VCaP (cell line): ENCODE measurements at regions not wholly inside any gene's neighbourhood (a gene's known extent, or its start where the extent isn't known, plus 50 kb on each side); places are given as distances from the start of the nearest gene placed in this dataset.

Experiments used
- H3K27ac ChIP-seq: fragments of 450-650 bp; 2 replicates; pipeline ENCODE4 v1.5.1; 2017
- TF ChIP-seq, protein P1 (sequence below): fragments of 450-650 bp; conservative IDR thresholded peaks from 2 replicates; pipeline ENCODE4 v1.5.1; 2017; ENCODE audit warnings: mild to moderate bottlenecking, moderate library complexity

DNA sequence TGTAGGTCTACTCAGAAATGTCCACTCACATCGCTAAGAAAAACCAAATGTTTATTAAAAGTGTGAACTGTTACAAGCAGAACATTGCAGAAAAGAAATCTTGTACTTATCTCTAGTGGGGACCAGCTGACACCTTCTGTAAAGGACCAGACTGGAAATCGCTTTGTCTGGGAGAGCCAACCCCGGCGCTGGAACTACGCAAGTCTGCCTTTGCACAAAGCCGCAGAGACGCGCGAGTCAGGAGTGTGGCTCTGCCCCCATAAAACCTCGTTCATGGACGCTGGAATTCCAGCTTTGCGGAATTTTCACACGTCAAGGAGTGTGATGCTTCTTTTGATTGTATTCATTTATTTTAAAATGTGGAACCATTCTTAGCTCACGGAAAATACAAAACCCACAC lies 141.9 kb upstream of the SALL3 start:
- no peak overlapping the region for H3K27ac ChIP-seq
- TF ChIP-seq, protein P1, sequence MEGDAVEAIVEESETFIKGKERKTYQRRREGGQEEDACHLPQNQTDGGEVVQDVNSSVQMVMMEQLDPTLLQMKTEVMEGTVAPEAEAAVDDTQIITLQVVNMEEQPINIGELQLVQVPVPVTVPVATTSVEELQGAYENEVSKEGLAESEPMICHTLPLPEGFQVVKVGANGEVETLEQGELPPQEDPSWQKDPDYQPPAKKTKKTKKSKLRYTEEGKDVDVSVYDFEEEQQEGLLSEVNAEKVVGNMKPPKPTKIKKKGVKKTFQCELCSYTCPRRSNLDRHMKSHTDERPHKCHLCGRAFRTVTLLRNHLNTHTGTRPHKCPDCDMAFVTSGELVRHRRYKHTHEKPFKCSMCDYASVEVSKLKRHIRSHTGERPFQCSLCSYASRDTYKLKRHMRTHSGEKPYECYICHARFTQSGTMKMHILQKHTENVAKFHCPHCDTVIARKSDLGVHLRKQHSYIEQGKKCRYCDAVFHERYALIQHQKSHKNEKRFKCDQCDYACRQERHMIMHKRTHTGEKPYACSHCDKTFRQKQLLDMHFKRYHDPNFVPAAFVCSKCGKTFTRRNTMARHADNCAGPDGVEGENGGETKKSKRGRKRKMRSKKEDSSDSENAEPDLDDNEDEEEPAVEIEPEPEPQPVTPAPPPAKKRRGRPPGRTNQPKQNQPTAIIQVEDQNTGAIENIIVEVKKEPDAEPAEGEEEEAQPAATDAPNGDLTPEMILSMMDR: no peak

DNA sequence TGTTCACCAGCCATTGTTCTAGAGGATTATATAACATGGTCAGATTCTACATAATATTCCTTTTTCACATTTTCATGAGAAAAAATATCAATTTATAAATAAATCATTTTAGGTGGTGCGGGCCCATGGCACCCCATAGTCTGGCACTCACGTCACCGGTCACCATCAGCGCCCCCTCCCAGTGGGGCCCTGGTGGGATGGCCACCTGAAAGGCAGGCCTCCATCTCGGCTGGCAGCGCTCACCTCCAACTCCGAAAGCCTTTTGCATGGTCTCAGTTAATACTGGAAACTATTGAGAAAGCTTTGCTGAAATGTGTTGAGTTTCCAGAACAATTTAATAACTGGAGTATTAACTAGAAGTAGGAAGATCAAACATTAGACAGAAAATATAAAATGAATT lies 141.4 kb upstream of the SALL3 start:
- TF ChIP-seq, protein P1: no peak

DNA sequence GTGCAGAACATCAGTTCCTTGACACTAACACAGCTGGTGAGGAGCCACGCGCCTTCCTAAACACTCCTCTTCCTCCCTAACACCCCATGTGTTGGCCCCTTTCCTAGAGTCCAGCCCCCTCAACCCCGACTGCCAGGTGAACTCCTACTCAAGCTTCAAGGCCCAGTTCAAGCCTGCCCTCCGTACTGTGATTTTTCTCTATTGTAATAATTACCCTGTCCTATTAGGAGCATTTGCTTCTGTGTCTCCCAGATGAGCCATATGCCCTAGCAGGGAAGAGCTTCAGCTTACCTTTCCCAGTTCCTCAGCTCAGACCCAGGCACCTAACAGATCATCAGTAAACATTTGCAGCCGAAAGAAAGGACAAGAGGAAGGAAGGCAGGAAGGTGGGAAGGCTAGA lies 130.6 kb upstream of the SALL3 start:
- no peak overlapping the region for H3K27ac ChIP-seq
- TF ChIP-seq, protein P1: no peak

More for the DNA sequence above, 141.4 kb upstream of the SALL3 start:
- no peak overlapping the region for H3K27ac ChIP-seq

DNA sequence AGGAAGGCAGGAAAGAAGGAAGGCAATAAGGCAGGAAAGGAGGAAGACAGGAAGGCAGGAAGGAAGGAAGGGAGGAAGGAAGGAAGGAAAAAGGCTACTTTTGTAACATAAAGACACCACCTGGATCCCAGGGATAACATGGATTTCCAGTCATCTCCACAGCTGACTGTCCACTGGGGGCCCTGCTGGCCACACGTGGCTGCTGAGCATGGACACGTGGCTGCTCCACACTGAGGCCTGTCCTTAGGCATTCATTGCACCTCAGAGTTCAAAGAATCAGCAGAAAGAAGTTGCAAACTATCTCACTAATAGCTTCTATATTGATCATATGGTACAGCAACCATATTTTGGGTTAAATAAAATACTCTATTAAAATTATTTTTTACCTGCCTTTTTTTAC lies 130.2 kb upstream of the SALL3 start:
- H3K27ac ChIP-seq: no peak overlapping the region
- TF ChIP-seq, protein P1: no peak

DNA sequence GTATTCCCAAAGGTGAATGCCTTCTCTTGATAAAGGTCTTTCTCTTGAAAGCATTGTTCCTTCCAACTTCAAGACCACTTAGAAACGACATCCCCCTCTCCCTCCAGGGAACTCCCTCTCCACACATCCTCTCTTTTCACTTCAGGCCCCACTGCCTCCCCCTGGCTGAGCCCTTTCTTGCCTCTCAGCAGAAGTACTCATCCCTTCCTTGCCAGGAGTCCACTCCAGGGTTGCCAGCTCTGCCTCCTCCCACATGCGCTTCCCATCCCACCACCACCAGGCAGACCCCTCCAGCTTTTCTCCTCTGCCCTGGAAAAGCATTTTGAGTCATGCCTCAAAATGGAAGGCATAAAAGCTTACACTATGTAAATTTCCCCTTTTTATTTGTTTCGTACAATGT lies 126.3 kb upstream of the SALL3 start:
- no peak overlapping the region for H3K27ac ChIP-seq
- TF ChIP-seq, protein P1: no peak

DNA sequence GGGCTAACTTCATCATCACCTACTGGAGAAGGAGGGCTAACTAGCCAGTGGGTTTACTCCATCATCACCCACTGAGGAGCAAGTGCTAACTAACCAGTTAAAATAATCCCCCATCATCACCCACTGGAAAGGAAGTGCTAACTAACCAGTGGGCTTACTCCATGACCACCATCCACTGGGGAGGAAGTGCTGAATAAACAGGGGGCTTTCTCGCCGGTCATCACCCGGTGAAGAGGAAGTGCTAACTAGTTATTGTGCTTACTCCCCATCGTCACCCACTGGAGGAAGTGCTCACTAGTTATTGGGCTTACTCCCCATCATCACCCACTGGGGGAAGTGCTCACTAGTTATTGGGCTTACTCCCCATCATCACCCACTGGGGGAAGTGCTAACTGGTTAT lies 124.4 kb upstream of the SALL3 start:
- TF ChIP-seq, protein P1: no peak
- H3K27ac ChIP-seq: no peak overlapping the region

DNA sequence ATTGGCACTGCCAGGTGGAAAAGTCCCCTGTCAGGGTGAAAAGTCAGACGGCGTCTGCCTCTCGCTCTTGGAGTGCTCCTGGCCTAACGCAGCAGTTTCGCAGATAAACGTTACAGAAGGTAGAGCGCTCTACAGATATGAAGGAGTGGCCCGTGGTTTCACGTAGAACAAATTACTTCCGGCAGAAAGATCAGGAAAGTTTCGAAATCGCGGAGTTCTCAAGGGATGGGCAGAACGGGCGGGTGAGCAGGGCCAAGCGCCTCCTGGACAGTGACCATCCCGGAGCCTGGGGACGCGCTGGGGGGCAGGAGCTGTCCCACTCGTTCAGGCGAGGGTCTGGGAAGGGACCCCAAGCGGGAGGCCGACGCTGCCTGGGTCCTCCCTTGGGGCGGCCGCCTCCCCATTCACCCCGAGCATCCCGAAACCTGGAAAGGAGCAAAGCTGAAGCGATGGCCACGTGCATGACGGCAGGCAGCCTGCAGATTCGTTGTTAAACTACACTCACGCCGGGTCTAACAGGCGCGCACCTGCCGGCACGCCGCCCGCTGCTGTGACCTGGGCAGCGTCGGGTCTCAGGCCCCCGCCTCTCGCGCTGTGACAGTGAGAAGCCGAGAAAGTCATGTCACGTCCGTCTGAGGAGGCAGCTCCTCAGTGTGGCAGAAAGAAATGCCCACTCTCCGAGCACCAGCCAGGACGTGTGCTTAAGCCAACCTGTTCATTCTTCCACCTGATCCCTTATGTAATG lies 122.9 kb upstream of the SALL3 start:
- TF ChIP-seq, protein P1: no peak
- H3K27ac ChIP-seq: no peak overlapping the region
